GDM1 (cell line): ENCODE measurements at regions not wholly inside any gene's neighbourhood (a gene's known extent, or its start where the extent isn't known, plus 50 kb on each side); places are given as distances from the start of the nearest gene placed in this dataset.

Source experiments
- DNase-seq: peaks from one replicate; lab custom pipeline; 2025; lab: John Stamatoyannopoulos, UW

- no peak for DNase-seq
Measured at GRCh38 chr7:41524876-41525275, 178.0 kb downstream of the INHBA start.

GRCh38 chr7:41520445-41520844 is 182.4 kb downstream of the INHBA start:
- DNase-seq, result no peak

GRCh38 chr7:41517771-41518170 is 185.1 kb downstream of the INHBA start:
- DNase-seq, result no peak

DNA sequence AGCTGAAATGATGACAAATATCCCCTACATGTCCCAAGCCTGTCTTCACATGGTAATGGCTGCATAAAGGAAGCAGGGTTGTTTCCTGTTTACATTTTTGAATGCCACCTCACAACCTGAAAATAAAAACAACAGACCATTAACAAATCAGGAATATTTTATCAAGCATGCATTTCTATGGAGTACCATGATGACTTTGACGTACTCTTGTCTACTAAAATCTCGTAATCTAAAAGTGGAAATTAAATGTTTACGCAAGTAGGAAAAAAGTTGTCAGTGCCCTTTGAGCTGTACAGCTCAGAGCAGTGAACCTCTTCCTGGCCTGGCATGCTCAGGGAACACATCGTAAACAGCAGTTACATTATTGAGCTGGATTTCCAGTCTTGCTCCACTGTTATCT is 194.1 kb downstream of the INHBA start:
- no peak for DNase-seq

GRCh38 chr7:41507686-41508268 is 195.1 kb downstream of the INHBA start:
- no peak for DNase-seq

GRCh38 chr7:41504214-41504980 is 198.5 kb downstream of the INHBA start:
- DNase-seq, result no peak

DNA sequence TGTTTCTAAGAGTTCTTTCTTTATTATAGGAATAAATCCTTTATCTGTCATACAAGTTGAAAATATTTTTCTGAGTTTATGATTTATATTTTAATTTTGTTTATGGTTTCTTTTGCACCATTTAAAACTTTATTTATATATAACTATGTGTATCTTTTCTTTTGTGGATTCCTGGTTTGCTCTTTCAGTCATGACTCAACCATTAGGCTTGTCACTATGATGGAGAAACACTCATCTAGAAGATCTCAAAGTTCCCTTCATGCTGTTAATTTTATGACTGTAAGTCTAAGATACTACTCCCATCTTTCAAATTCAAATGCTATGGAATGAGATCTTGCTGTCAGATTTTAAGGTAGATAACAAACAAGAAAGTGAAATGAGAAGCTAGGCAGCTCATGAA is 199.5 kb downstream of the INHBA start:
- DNase-seq, result no peak

- DNase-seq, result no peak
Measured at GRCh38 chr7:41501466-41501865, 201.4 kb downstream of the INHBA start.

- no peak for DNase-seq
Measured at GRCh38 chr7:41501006-41501405, 201.9 kb downstream of the INHBA start.

GRCh38 chr7:41492603-41493002 is 210.3 kb downstream of the INHBA start:
- DNase-seq, result no peak

GRCh38 chr7:41491883-41492471 is 210.9 kb downstream of the INHBA start:
- DNase-seq, result no peak

DNA sequence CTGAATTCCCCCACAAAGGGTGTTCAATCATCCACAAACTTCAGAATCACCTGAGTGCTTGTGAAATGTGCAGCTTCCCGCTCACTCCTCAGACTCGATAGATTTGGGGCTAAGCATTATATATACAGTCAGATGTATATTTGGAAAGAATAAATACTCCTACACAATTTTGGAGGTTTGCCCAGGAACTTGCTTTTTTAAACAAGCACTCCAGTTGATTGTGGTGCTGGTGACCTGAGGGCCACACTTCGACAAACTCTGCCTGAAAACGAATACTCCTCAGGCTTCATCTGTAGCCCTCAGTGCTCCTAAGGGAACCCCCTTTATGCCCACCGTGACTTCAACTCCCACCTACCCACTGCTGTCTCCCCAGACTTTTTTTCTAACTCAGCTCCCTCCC is 211.6 kb downstream of the INHBA start:
- no peak for DNase-seq

GRCh38 chr7:41489885-41490284 is 213.0 kb downstream of the INHBA start:
- DNase-seq, result no peak

DNA sequence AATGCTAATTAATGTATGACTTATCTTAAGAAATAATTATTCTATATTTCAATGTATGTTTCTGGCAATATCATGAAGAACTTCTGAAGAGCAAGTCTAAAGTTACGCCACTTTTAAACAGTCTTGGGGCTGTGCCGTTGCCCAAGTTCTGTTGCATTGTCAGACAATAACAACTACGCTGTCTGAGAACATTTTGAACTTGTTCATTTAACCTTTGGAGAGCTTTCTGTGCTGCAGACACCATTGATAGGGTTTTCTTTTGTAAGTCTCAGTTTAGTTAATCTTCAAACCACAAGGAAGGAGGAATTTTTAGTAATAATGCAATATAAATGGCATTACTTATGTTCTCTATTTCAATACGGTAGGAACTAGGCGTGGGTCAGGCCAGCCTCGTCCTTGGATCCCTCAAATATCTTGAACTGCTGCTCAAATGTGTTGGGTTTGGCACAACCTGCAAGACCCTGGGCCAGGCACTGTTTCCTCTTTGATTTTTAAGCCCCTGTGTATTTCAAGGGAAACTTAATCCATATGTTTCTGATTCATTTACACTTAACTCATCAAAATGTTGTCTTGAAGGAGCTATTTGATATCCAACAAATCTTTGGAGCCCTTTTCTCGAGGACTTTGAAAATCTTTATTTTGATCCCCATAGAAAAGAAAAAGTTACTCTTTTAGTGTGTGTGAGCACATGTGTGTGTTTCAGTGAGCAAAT is 215.5 kb downstream of the INHBA start:
- DNase-seq, result no peak

DNA sequence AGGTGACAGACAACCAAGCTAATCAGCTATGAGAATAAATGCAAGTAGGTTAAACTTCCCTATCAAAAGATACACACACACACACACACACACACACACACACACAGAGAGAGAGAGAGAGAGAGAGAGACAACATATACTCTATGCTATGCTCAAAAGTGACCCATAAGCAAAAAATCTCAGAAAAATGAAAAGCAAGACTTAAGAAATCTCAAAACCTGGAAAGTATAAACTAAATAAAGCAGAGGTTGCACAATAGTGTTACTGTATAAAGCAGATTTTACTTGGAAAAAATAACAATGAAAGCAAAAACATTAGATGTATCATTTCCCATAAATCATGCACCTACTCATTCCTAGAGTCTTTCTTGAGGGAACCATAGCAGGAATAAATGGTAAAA is 221.5 kb downstream of the INHBA start:
- no peak for DNase-seq

GRCh38 chr7:41478187-41478586 is 224.7 kb downstream of the INHBA start:
- DNase-seq, result no peak

DNA sequence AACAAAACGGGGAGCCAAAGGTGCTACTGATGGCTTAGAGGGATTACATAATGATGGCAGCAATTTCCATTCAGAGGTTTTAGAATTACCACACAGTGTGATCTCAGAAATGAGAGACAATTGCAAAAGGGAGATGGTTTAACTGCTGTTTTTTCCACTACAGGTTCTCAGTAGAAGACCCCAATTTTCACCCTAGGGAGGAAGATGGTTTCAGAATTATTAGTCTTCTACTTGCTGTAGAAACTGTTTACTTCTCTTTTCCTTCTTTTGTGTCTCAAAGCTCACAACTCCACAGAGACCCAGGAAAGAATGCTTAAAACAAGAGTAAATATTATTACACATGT is 226.5 kb downstream of the INHBA start:
- no peak for DNase-seq

- DNase-seq, result no peak
Measured at GRCh38 chr7:41475801-41476459, 227.0 kb downstream of the INHBA start.

DNA sequence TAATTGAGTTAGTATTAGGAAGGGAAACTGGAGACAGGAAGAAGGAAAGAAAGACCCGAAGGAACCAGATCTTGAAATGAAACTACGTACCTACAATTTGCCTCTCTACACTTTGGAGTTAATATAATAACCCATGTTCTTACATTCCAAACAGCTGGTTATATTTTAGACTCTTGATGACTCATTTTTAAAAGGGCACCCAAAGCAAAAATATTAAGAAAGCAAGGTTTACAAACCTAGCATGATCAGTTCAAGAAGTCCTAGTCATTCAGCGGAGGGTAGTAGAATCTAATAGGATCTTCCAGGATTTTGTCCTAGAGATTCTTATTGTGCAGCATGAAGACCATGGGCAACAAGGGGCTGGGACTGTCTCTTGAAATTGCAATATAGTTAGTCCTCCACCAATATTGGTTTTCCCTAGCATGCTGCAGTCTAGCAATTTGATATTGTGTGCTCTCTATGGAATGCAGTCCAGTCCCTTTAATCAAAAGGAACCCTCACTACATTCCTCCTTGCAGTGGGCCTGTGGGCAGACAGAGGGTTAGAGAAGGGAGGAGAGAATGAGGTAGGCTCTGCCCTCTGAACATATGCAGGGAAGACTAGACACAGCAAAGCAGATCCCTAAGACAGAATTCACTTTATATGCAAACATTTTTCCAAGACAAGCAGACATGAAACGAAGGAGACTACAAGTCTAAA is 230.3 kb downstream of the INHBA start:
- DNase-seq, result no peak

GRCh38 chr7:41470081-41470480 is 232.8 kb downstream of the INHBA start:
- no peak for DNase-seq

- DNase-seq, result no peak
Measured at GRCh38 chr7:41467596-41467995, 235.3 kb downstream of the INHBA start.
